Bronchial epithelial cell (primary cell): ENCODE measurements at regions not wholly inside any gene's neighbourhood (a gene's known extent, or its start where the extent isn't known, plus 50 kb on each side); places are given as distances from the start of the nearest gene placed in this dataset.

Experiments
- DNase-seq: peaks from one replicate; pipeline ENCODE4 v3.0.0-alpha.2; 2010; ENCODE audit warnings: low read depth
- FAIRE-seq: peaks from 2 replicates; lab custom pipeline; 2011; peaks lifted over from hg19 to GRCh38; lab: Jason Lieb, UNC
- H3K27me3 ChIP-seq: 2 replicates; pipeline ENCODE4 v1.5.1; 2011; ENCODE audit warnings: low read length; ENCODE audit not compliant: control insufficient read depth, insufficient read depth
- H3K36me3 ChIP-seq: 2 replicates; pipeline ENCODE4 v1.5.1; 2011; ENCODE audit warnings: low read length; ENCODE audit not compliant: control insufficient read depth, insufficient read depth
- H3K4me3 ChIP-seq: 2 replicates; pipeline ENCODE4 v1.5.1; 2011; ENCODE audit warnings: mild to moderate bottlenecking, low read depth, low read length, control low read depth
- CTCF ChIP-seq: IDR thresholded peaks from 2 replicates; pipeline ENCODE4 v1.5.1; 2011; ENCODE audit warnings: mild to moderate bottlenecking, moderate library complexity, low read length, control low read depth, inconsistent platforms; ENCODE audit not compliant: insufficient read depth, severe bottlenecking

GRCh38 chr2:126824663-126825062 lies 74.0 kb upstream of the TEX51 start:
- FAIRE-seq: no peak
- no peak for DNase-seq
- Histone ChIP-seq H3K4me3 (no peak overlapping the region), H3K36me3 (no peaks in the 10 kb centered on the region), H3K27me3 (no peaks in the 10 kb centered on the region)
- no peak for TF ChIP-seq CTCF

GRCh38 chr2:126825316-126825715 lies 73.4 kb upstream of the TEX51 start:
- no peak for DNase-seq
- H3K36me3 ChIP-seq: no peaks in the 10 kb centered on the region
- no peaks in the 10 kb centered on the region for H3K27me3 ChIP-seq
- no peak overlapping the region for H3K4me3 ChIP-seq
- FAIRE-seq: no peak
- TF ChIP-seq CTCF: no peak

- Histone ChIP-seq H3K36me3 (no peaks in the 10 kb centered on the region), H3K4me3 (no peak overlapping the region), H3K27me3 (no peaks in the 10 kb centered on the region)
- no peak for TF ChIP-seq CTCF
- FAIRE-seq (no peak), DNase-seq (no peak)
Measured at GRCh38 chr2:126826491-126826890, 72.2 kb upstream of the TEX51 start.

GRCh38 chr2:126827371-126827770 lies 71.3 kb upstream of the TEX51 start:
- TF ChIP-seq CTCF: no peak
- Histone ChIP-seq H3K4me3 (no peak overlapping the region), H3K27me3 (no peaks in the 10 kb centered on the region), H3K36me3 (no peaks in the 10 kb centered on the region)
- DNase-seq: no peak
- FAIRE-seq: no peak

DNA sequence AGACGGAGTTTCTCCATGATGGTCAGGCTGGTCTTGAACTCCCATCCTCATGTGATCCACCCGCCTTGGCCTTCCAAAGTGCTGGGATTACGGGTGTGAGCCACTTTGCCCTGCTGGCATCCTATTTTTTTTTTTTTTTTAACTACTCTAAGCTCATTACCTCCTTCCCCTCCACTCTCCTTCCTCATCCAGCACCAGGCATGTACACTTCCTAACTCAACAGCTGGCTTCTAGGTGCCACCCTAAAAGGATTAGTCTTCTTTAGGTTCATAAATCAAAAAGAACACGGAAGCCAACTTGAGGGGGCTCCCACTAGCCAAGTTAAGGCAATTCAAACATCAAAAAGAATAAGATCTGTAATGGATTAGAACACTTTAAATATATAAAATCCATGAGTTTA lies 70.6 kb upstream of the TEX51 start:
- H3K27me3 ChIP-seq: no peaks in the 10 kb centered on the region
- no peak overlapping the region for H3K4me3 ChIP-seq
- no peak for TF ChIP-seq CTCF
- no peak for DNase-seq
- no peaks in the 10 kb centered on the region for H3K36me3 ChIP-seq
- FAIRE-seq: no peak

DNA sequence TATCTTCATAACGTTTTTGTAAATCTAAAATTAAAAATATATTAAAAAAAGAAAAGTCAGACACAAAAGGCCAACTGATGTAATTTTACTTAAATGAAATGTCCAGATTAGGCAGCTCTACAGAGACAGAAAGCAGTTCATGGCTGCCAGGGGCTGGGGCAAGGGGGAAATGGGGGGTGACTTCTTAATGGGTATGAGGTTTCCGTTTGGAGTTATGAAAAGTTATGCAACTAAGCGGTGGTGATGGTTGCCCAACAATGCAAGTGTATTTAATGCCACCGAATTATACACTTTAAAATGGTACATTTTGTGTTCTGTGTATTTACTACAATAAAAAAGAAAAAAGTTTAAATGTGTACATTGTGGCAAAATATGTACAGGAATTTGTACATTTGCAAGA lies 70.2 kb upstream of the TEX51 start:
- no peak for FAIRE-seq
- Histone ChIP-seq H3K27me3 (no peaks in the 10 kb centered on the region), H3K4me3 (no peak overlapping the region), H3K36me3 (no peaks in the 10 kb centered on the region)
- no peak for DNase-seq
- TF ChIP-seq CTCF: no peak
